ENCODE measurements at regions not wholly inside any gene's neighbourhood (a gene's known extent, or its start where the extent isn't known, plus 50 kb on each side); places are given as distances from the start of the nearest gene placed in this dataset.

DNA sequence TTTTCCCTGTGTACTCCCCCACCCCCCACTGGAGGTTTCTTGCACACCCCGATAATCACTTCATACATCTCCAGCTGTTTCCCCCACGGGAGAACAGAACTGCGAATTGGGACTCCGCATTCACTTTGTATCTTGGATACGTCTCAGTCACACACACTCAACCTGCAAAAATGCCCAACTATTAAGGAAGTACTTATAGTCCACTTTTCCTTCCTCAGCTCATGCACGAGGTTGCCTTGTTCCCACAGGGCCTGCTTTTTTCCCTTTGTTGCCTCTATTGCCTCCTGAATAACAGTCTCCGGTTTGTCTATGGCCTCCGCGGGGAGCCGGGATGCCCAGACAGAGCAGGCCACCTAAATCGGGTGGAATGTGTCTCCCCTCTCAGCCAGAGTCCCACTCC lies 282.3 kb downstream of the PYDC2 start:
- H3K27ac ChIP-seq (ENCODE audit: low read depth in 1 of 2, low read length in 1 of 2), result no peak overlapping the region
- H3K4me1 ChIP-seq (ENCODE audit: control insufficient read depth in 5 of 5, insufficient read depth in 5 of 5, low read length in 5 of 5), result no peaks in the 10 kb centered on the region
- TF ChIP-seq, protein P1, sequence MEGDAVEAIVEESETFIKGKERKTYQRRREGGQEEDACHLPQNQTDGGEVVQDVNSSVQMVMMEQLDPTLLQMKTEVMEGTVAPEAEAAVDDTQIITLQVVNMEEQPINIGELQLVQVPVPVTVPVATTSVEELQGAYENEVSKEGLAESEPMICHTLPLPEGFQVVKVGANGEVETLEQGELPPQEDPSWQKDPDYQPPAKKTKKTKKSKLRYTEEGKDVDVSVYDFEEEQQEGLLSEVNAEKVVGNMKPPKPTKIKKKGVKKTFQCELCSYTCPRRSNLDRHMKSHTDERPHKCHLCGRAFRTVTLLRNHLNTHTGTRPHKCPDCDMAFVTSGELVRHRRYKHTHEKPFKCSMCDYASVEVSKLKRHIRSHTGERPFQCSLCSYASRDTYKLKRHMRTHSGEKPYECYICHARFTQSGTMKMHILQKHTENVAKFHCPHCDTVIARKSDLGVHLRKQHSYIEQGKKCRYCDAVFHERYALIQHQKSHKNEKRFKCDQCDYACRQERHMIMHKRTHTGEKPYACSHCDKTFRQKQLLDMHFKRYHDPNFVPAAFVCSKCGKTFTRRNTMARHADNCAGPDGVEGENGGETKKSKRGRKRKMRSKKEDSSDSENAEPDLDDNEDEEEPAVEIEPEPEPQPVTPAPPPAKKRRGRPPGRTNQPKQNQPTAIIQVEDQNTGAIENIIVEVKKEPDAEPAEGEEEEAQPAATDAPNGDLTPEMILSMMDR (IDR thresholded peaks at IDR 0.05; ENCODE audit: control extremely low read depth, extremely low read depth), result no peak
- ATAC-seq (ENCODE audit: insufficient read depth, low FRiP score) (no peak), DNase-seq (no peak)
- H3K9me3 ChIP-seq (ENCODE audit: control insufficient read depth in 4 of 4, insufficient read depth in 3 of 4, low read length in 3 of 4), result peaks cover 0 to 7% (median 3%) of the 10 kb centered on the region in 4 donors
- WGBS, 2 donors, result 84 to 85% methylated on average over 11 of the region's 11 CpGs
- H3K36me3 ChIP-seq (ENCODE audit: control insufficient read depth in 4 of 4, insufficient read depth in 4 of 4, low read length in 4 of 4), result no peaks in the 10 kb centered on the region
- no peak overlapping the region for H3K4me3 ChIP-seq
- no peak overlapping the region for H3K9ac ChIP-seq (ENCODE audit: insufficient read depth in 1 of 2, low read length in 2 of 2)
- H3K27me3 ChIP-seq (ENCODE audit: control insufficient read depth in 3 of 3, insufficient read depth in 3 of 3, low read length in 2 of 3), result no peaks in the 10 kb centered on the region

DNA sequence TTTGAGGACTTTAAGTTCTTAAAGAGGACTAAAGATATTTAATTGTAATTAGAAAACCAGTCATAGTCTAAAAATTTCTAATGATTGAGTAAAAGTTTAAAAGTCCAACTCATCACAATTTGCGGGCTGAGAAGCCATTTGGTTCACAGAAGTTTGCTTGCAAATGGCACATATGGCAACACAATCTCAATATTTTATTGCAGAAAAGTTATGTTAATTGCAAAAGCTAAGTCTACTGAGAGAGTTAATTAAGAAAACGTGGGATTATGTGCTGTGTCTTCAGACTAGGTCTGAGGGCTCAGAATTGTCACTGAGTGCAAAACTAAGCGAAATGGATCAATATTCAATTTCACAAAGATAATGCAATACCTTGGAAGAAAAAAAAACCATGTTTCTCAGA lies 289.7 kb downstream of the PYDC2 start:
- H3K9ac ChIP-seq (ENCODE audit: insufficient read depth in 1 of 2, low read length in 2 of 2), result no peak overlapping the region
- no peaks in the 10 kb centered on the region for H3K27me3 ChIP-seq (ENCODE audit: control insufficient read depth in 3 of 3, insufficient read depth in 3 of 3, low read length in 2 of 3)
- H3K4me3 ChIP-seq, result no peak overlapping the region
- ATAC-seq (ENCODE audit: insufficient read depth, low FRiP score), result no peak
- no peaks in the 10 kb centered on the region for H3K36me3 ChIP-seq (ENCODE audit: control insufficient read depth in 4 of 4, insufficient read depth in 4 of 4, low read length in 4 of 4)
- H3K27ac ChIP-seq (ENCODE audit: low read depth in 1 of 2, low read length in 1 of 2), result no peak overlapping the region
- 80 to 88% methylated on average over 3 of the region's 3 CpGs for WGBS, 2 donors
- H3K4me1 ChIP-seq (ENCODE audit: control insufficient read depth in 5 of 5, insufficient read depth in 5 of 5, low read length in 5 of 5), result no peaks in the 10 kb centered on the region
- no peaks in the 10 kb centered on the region for H3K9me3 ChIP-seq (ENCODE audit: control insufficient read depth in 4 of 4, insufficient read depth in 3 of 4, low read length in 3 of 4)
- DNase-seq, result no peak
- TF ChIP-seq, protein P1 (IDR thresholded peaks at IDR 0.05; ENCODE audit: control extremely low read depth, extremely low read depth), result no peak

DNA sequence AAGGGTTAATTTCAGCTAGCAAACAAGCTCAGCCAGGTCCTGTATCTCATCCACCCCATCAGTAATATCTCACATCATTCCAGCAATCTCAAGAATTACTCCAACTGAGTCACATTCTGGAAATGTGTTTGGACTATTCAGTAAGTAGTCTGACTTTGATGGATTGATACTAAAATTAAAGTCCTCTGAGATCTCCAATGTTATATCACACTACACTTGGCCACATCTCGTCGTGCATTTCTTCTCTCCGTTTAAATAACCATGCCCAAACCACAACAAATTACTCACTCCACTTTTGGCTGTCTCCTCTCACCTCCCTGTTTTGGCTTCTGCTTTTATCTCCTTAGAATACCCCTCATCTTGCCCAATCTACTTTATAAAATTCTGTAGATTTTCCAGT lies 292.2 kb downstream of the PYDC2 start:
- DNase-seq (no peak), ATAC-seq (ENCODE audit: insufficient read depth, low FRiP score) (no peak)
- 68 to 78% methylated on average over 3 of the region's 3 CpGs for WGBS, 2 donors

DNA sequence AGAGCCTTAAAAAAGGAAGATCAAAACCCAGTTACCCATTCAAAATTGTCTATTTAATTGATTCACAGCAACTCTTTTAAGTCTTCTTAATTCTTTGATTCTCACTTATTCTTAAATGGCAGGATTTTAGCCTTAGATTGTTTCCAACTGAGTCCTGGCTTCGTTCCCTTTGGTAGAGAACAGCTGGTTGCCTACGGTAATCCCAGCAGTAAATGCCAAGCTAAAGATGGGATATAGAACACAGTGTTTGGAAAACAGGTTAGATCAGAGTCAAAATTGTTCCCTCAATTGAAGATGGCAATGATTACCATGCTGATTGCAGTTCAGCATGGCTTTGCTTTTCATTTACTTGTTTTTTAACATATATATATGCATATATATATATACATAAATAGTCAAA lies 300.9 kb downstream of the PYDC2 start:
- no peaks in the 10 kb centered on the region for H3K4me1 ChIP-seq (ENCODE audit: control insufficient read depth in 5 of 5, insufficient read depth in 5 of 5, low read length in 5 of 5)
- no peak overlapping the region for H3K9ac ChIP-seq (ENCODE audit: insufficient read depth in 1 of 2, low read length in 2 of 2)
- TF ChIP-seq, protein P1 (IDR thresholded peaks at IDR 0.05; ENCODE audit: control extremely low read depth, extremely low read depth), result no peak
- H3K27ac ChIP-seq (ENCODE audit: low read depth in 1 of 2, low read length in 1 of 2), result no peak overlapping the region
- WGBS, 2 donors, result 80 to 84% methylated on average over 2 of the region's 2 CpGs
- DNase-seq (no peak), ATAC-seq (ENCODE audit: insufficient read depth, low FRiP score) (no peak)
- no peak overlapping the region for H3K4me3 ChIP-seq
- H3K9me3 ChIP-seq (ENCODE audit: control insufficient read depth in 4 of 4, insufficient read depth in 3 of 4, low read length in 3 of 4), result no peaks in the 10 kb centered on the region
- no peaks in the 10 kb centered on the region for H3K27me3 ChIP-seq (ENCODE audit: control insufficient read depth in 3 of 3, insufficient read depth in 3 of 3, low read length in 2 of 3)
- H3K36me3 ChIP-seq (ENCODE audit: control insufficient read depth in 4 of 4, insufficient read depth in 4 of 4, low read length in 4 of 4), result no peaks in the 10 kb centered on the region

More for the DNA sequence above, 292.2 kb downstream of the PYDC2 start:
- Histone ChIP-seq H3K36me3 (ENCODE audit: control insufficient read depth in 4 of 4, insufficient read depth in 4 of 4, low read length in 4 of 4) (no peaks in the 10 kb centered on the region), H3K9me3 (ENCODE audit: control insufficient read depth in 4 of 4, insufficient read depth in 3 of 4, low read length in 3 of 4) (no peaks in the 10 kb centered on the region), H3K4me3 (no peak overlapping the region), H3K9ac (ENCODE audit: insufficient read depth in 1 of 2, low read length in 2 of 2) (no peak overlapping the region), H3K4me1 (ENCODE audit: control insufficient read depth in 5 of 5, insufficient read depth in 5 of 5, low read length in 5 of 5) (no peaks in the 10 kb centered on the region), H3K27ac (ENCODE audit: low read depth in 1 of 2, low read length in 1 of 2) (no peak overlapping the region), H3K27me3 (ENCODE audit: control insufficient read depth in 3 of 3, insufficient read depth in 3 of 3, low read length in 2 of 3) (no peaks in the 10 kb centered on the region)
- TF ChIP-seq, protein P1 (IDR thresholded peaks at IDR 0.05; ENCODE audit: control extremely low read depth, extremely low read depth), result no peak
